Fibroblast of upper back skin (primary cell): ENCODE measurements at regions not wholly inside any gene's neighbourhood (a gene's known extent, or its start where the extent isn't known, plus 50 kb on each side); places are given as distances from the start of the nearest gene placed in this dataset.

Source experiments
- DNase-seq: peaks from one replicate; pipeline ENCODE4 v3.0.0-alpha.2; 2013

GRCh38 chr7:67773081-67773480 is 776.4 kb downstream of the TYW1 start:
- no peak for DNase-seq

GRCh38 chr7:67777119-67777518 is 780.5 kb downstream of the TYW1 start:
- no peak for DNase-seq

GRCh38 chr7:67781841-67782240 is 785.2 kb downstream of the TYW1 start:
- no peak for DNase-seq

GRCh38 chr7:67786021-67786420 is 789.4 kb downstream of the TYW1 start:
- DNase-seq = no peak

- peak; percentile 49 for DNase-seq
Observed at GRCh38 chr7:67788669-67789068, 792.0 kb downstream of the TYW1 start.

- DNase-seq = no peak
Observed at GRCh38 chr7:67791918-67792317, 795.3 kb downstream of the TYW1 start.

GRCh38 chr7:67794544-67794943 is 797.9 kb downstream of the TYW1 start:
- no peak for DNase-seq

- DNase-seq = no peak
Observed at GRCh38 chr7:67803789-67804188, 807.2 kb downstream of the TYW1 start.

- DNase-seq = no peak
Observed at GRCh38 chr7:67805921-67806471, 809.4 kb downstream of the TYW1 start.

GRCh38 chr7:67807826-67808225 is 811.2 kb downstream of the TYW1 start:
- DNase-seq = no peak

- DNase-seq = peak; percentile 5
Observed at GRCh38 chr7:67809586-67809985, 813.0 kb downstream of the TYW1 start.

- DNase-seq = no peak
Observed at GRCh38 chr7:67813621-67814292, 817.1 kb downstream of the TYW1 start.

GRCh38 chr7:67817481-67817880 is 820.8 kb downstream of the TYW1 start:
- DNase-seq = no peak

- DNase-seq = peak; percentile 59
Observed at GRCh38 chr7:67821116-67821515, 824.5 kb downstream of the TYW1 start.

GRCh38 chr7:67823345-67823744 is 826.7 kb downstream of the TYW1 start:
- DNase-seq = peak; percentile 46

GRCh38 chr7:67825356-67825755 is 828.7 kb downstream of the TYW1 start:
- no peak for DNase-seq

GRCh38 chr7:67841896-67842295 is 845.3 kb downstream of the TYW1 start:
- no peak for DNase-seq

GRCh38 chr7:67842571-67842970 is 845.9 kb downstream of the TYW1 start:
- DNase-seq = peak; percentile 5

- DNase-seq = no peak
Observed at GRCh38 chr7:67843001-67843565, 846.5 kb downstream of the TYW1 start.

GRCh38 chr7:67843615-67844014 is 847.0 kb downstream of the TYW1 start:
- DNase-seq = no peak

- DNase-seq = no peak
Observed at GRCh38 chr7:67847092-67847787, 850.6 kb downstream of the TYW1 start.

- peak; percentile 42 for DNase-seq
Observed at GRCh38 chr7:67854221-67855178, 857.9 kb downstream of the TYW1 start.

GRCh38 chr7:67855322-67855721 is 858.7 kb downstream of the TYW1 start:
- DNase-seq = no peak
